IMR-90 (cell line): ENCODE measurements at regions not wholly inside any gene's neighbourhood (a gene's known extent, or its start where the extent isn't known, plus 50 kb on each side); places are given as distances from the start of the nearest gene placed in this dataset. TPM values are rescaled to one million over a fixed set of nuclear protein-coding genes. Genes with fewer than 3 reads are reported as not detected.

Experiments used
- microRNA-seq, 2 experiments: library from miRNA; stranded (forward) in 1 of 2; unstranded in 1 of 2; fragments of 10-50 nt in 1 of 2; fragments of <30 nt in 1 of 2; gene quantifications in 1 of 2; microRNA quantifications in 1 of 2; one replicate each; pipeline versions ENCODE3 to v1.1.0; 2013 to 2020; ENCODE audit not compliant: insufficient read depth in 1 of 2, insufficient read length in 1 of 2, unreplicated experiment in 1 of 2
- small RNA-seq, 5 experiments: library from RNA; depleted of rRNA; stranded (forward); fragments of <200 nt; gene quantifications; one replicate each; pipeline ENCODE3, GENCODE V24; 2012

Small RNA genes lying in the stretch of these regions (microRNA-seq; reads per million reads assigned to microRNA genes)
- gene MIR181A1 (ENCODE audit: insufficient read depth in 1 of 2, insufficient read length in 1 of 2, unreplicated experiment in 1 of 2) (1,015 to 1,037 reads per million in 2 experiments), gene MIR181B1 (ENCODE audit: insufficient read depth in 1 of 2, insufficient read length in 1 of 2, unreplicated experiment in 1 of 2) (18.3 to 64.1 reads per million in 2 experiments), gene RNU6-778P (ENCODE audit: insufficient read depth, insufficient read length) (not detected)

Small RNA genes lying in the stretch of these regions (small RNA-seq; reads per million reads assigned to genes)
- gene MIR181A1 (5.6 to 3,750 (median 376) reads per million in 5 experiments), gene MIR181B1 (2.7 to 202 (median 190) reads per million in 5 experiments), gene RNU6-778P (0 to 0.08 (median 0) reads per million in 5 experiments)
